Sigmoid colon (tissue), 4 donors: ENCODE measurements at regions not wholly inside any gene's neighbourhood (a gene's known extent, or its start where the extent isn't known, plus 50 kb on each side); places are given as distances from the start of the nearest gene placed in this dataset.

Source experiments
- CTCF ChIP-seq, 4 experiments: fragments of 450-650 bp in 3 of 4; fragments of 200-600 bp in 1 of 4; IDR thresholded peaks; one replicate each; pipeline ENCODE4 v1.5.1; 2016 to 2019; ENCODE audit warnings: antibody characterized with exemption in 4 of 4, mild to moderate bottlenecking in 3 of 4, moderate library complexity in 2 of 4
- POLR2A ChIP-seq, 2 donors: fragments of 450-650 bp; IDR thresholded peaks; one replicate each; pipeline ENCODE4 v1.6.1; 2016; ENCODE audit warnings: antibody characterized with exemption in 2 of 2, mild to moderate bottlenecking in 2 of 2, moderate library complexity in 2 of 2
- POLR2AphosphoS5 ChIP-seq, 4 donors: sonication (generic); formaldehyde crosslinking; IDR thresholded peaks; one replicate each; pipeline ENCODE4 v1.6.1; 2017; ENCODE audit warnings: antibody characterized with exemption in 4 of 4

GRCh38 chr12:88957358-88957757 is 377.1 kb upstream of the KITLG start:
- no peak for TF ChIP-seq POLR2A (IDR thresholded peaks at IDR 0.05)
- no peak for TF ChIP-seq CTCF (IDR thresholded peaks at IDR 0.05)
- TF ChIP-seq POLR2AphosphoS5 (IDR thresholded peaks at IDR 0.05), result no peak
